ENCODE measurements at regions not wholly inside any gene's neighbourhood (a gene's known extent, or its start where the extent isn't known, plus 50 kb on each side); places are given as distances from the start of the nearest gene placed in this dataset.

DNA sequence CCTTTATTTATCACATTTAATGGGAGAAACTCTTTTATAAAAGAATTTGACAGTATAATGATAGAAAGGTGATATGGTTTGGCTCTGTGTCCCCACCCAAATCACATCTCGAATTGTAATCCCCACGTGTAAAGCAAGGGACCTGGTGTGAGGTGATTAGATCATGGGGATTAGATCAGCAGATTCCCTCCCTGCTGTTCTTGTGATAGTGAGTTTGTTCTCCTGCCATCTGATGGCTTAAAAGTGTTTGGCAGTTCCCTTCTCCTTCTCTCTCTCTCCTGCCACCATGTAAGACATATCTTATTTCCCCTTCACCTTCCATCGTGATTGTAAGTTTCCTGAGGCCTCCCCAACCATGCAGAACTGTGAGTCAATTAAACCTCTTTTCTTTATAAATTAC is 1110.3 kb downstream of the FLRT2 start:
- TF ChIP-seq CTCF (IDR thresholded peaks at IDR 0.05; ENCODE audit: extremely low read depth in 1 of 2, insufficient read depth in 1 of 2, low read depth in 1 of 2, low read length in 2 of 2) (no peak), FOS (IDR thresholded peaks at IDR 0.05; ENCODE audit: borderline replicate concordance, insufficient read depth, low read length) (no peak), POLR2A (IDR thresholded peaks at IDR 0.05; ENCODE audit: low read depth, low read length) (no peak), POLR2AphosphoS5 (IDR thresholded peaks at IDR 0.05; ENCODE audit: insufficient read depth, low read depth, low read length) (no peak), JUN (IDR thresholded peaks at IDR 0.05; ENCODE audit: borderline replicate concordance, insufficient read depth, insufficient read length, low read depth) (no peak), EZH2 (IDR thresholded peaks at IDR 0.05; ENCODE audit: borderline replicate concordance, low read depth, low read length, severe bottlenecking) (no peak), MYC (IDR thresholded peaks at IDR 0.05; ENCODE audit: low read depth, low read length) (no peak), GATA2 (IDR thresholded peaks at IDR 0.05; ENCODE audit: insufficient read depth, insufficient read length, low read depth, low read length) (no peak)
- TF ChIP-seq, protein P1, sequence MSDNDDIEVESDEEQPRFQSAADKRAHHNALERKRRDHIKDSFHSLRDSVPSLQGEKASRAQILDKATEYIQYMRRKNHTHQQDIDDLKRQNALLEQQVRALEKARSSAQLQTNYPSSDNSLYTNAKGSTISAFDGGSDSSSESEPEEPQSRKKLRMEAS (IDR thresholded peaks at IDR 0.05; ENCODE audit: insufficient read depth, insufficient read length), result no peak
